Stomach smooth muscle (tissue), 2 donors: ENCODE measurements at regions not wholly inside any gene's neighbourhood (a gene's known extent, or its start where the extent isn't known, plus 50 kb on each side); places are given as distances from the start of the nearest gene placed in this dataset.

Experiments used
- H3K27ac ChIP-seq: one replicate; pipeline ENCODE4 v1.7.0; 2013; ENCODE audit warnings: mild to moderate bottlenecking, low read length, inconsistent platforms
- H3K27me3 ChIP-seq, 2 donors: one replicate each; pipeline ENCODE4 v1.7.0; 2013; ENCODE audit warnings: low read length in 2 of 2; ENCODE audit not compliant: insufficient read depth in 2 of 2, control insufficient read depth in 1 of 2
- H3K36me3 ChIP-seq, 2 donors: one replicate each; pipeline ENCODE4 v1.7.0; 2013; ENCODE audit warnings: low read length in 2 of 2; ENCODE audit not compliant: control insufficient read depth in 2 of 2, insufficient read depth in 2 of 2
- H3K4me1 ChIP-seq: one replicate; pipeline ENCODE4 v1.7.0; 2013; ENCODE audit warnings: low read length; ENCODE audit not compliant: control insufficient read depth, insufficient read depth
- H3K4me3 ChIP-seq, 2 donors: one replicate each; pipeline ENCODE4 v1.7.0; 2013; ENCODE audit warnings: low read length in 2 of 2
- H3K9ac ChIP-seq, 2 donors: one replicate each; pipeline ENCODE4 v1.7.0; 2013; ENCODE audit warnings: low read length in 2 of 2, mild to moderate bottlenecking in 1 of 2
- H3K9me3 ChIP-seq, 2 donors: one replicate each; pipeline ENCODE4 v1.7.0; 2013; ENCODE audit warnings: low read length in 2 of 2; ENCODE audit not compliant: control insufficient read depth in 2 of 2
- donor health status: healthy.
- donor health status: Pancreatic carcinoma.

- Histone ChIP-seq H3K27ac (no peak overlapping the region), H3K4me1 (peaks cover 3% of the 10 kb centered on the region), H3K9me3 (no peaks in the 10 kb centered on the region)
Observed at GRCh38 chr4:4696530-4696929, 154.7 kb upstream of the STX18 start.

DNA sequence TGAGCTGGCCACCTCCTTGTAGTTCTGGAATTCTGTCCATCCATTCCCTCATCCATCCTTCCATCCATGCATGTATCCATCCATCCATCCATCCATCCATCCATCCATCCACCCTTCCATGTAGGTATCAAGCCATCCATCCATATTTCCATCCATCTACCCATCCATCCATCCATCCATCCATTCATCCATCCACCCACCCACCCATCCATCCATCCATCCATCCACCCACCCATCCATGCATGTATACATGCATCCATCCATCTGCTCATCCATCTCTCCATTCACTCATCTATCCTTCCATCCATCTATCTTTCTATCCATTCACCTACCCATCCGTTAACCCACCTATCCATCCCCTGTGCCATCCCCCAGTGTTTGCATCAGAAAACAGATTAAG is 153.6 kb upstream of the STX18 start:
- Histone ChIP-seq H3K4me3 (no peak overlapping the region), H3K9ac (no peak overlapping the region), H3K27me3 (no peaks in the 10 kb centered on the region), H3K27ac (no peak overlapping the region), H3K4me1 (peaks cover 3% of the 10 kb centered on the region), H3K36me3 (no peaks in the 10 kb centered on the region), H3K9me3 (no peaks in the 10 kb centered on the region)

More at GRCh38 chr4:4696530-4696929, 154.7 kb upstream of the STX18 start:
- Histone ChIP-seq H3K9ac (no peak overlapping the region), H3K4me3 (no peak overlapping the region), H3K27me3 (no peaks in the 10 kb centered on the region), H3K36me3 (no peaks in the 10 kb centered on the region)

DNA sequence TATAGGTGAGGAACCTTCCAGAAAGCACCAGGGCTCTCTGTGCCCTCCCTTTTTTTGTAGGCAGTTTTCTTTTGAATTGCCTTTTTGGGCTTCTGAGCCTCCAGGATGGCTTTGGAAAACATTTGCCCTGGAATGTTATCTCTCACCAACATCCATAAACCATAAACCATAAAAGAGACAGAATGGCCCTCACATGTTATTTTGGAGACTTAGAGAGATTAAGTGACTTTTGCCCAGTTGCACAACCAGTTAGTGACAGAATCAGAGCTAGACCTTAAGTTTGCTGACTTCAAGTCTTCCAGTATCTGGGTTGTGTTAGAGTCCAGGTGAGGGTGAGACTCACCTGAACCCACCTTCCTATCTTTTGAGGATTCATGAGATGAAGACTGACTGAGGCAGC is 153.0 kb upstream of the STX18 start:
- no peaks in the 10 kb centered on the region for H3K36me3 ChIP-seq
- no peak overlapping the region for H3K27ac ChIP-seq
- no peaks in the 10 kb centered on the region for H3K9me3 ChIP-seq
- H3K4me3 ChIP-seq: no peak overlapping the region
- peaks cover 3% of the 10 kb centered on the region for H3K4me1 ChIP-seq
- no peak overlapping the region for H3K9ac ChIP-seq
- H3K27me3 ChIP-seq: no peaks in the 10 kb centered on the region

DNA sequence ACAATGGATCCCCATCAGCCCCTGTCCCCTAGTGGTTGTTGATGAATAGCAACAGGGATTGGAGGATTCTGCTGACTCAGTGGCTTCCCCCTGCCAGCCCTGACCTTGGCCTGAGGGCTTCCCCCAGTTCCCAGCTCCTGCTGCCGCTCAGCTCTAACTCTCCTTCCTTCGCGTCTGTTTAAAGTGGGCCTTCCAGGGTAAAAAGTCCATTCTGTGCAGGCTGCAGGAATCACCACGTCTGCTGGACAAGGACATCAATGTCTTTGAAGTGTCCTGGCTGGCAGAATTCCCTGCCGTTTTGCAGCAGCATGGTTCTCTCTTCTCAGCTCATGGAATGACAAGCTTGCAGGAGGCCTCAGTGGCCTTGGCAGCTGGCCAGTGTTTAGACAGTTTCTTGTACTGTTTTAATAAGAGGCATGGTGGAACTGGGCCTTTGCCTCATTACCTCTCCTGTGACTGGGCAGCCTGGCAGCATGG is 152.5 kb upstream of the STX18 start:
- Histone ChIP-seq H3K9ac (no peak overlapping the region), H3K4me1 (peaks cover 3% of the 10 kb centered on the region), H3K27ac (no peak overlapping the region), H3K27me3 (no peaks in the 10 kb centered on the region), H3K9me3 (no peaks in the 10 kb centered on the region), H3K36me3 (no peaks in the 10 kb centered on the region), H3K4me3 (no peak overlapping the region)

DNA sequence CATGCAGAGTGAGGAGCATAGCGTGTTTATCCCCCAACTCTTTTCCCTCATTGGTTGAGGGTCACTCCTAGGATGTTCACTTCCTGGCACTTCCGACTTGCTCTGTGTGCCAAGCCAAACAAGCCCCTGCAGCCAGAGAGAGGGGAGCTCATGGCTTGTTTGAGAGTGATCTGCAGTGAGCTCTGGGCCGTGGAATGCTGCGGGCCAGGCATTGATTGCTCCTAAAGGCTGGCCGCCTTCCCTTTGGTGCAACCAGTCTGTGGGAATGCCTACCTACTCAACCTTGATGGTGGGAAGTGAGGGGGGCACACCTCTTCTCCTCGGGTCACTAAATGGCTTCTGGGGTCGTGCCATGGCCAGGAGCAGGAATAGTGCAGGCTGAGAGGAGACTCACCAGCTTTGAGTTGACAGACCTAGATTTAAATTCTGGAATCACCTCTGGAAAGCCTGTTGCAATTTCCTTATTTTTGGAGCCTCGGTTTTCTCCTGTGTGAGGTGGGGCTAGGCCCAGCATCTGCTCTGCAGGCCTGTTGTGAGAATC is 152.0 kb upstream of the STX18 start:
- Histone ChIP-seq H3K4me3 (no peak overlapping the region), H3K27ac (no peak overlapping the region)

GRCh38 chr4:4693258-4693657 is 151.4 kb upstream of the STX18 start:
- no peaks in the 10 kb centered on the region for H3K9me3 ChIP-seq
- H3K9ac ChIP-seq: no peak overlapping the region
- H3K36me3 ChIP-seq: no peaks in the 10 kb centered on the region
- H3K4me3 ChIP-seq: no peak overlapping the region
- H3K27ac ChIP-seq: no peak overlapping the region
- H3K4me1 ChIP-seq: peaks cover 3% of the 10 kb centered on the region
- no peaks in the 10 kb centered on the region for H3K27me3 ChIP-seq

More for the DNA sequence above, 152.0 kb upstream of the STX18 start:
- no peak overlapping the region for H3K9ac ChIP-seq
- H3K27me3 ChIP-seq: no peaks in the 10 kb centered on the region
- peaks cover 3% of the 10 kb centered on the region for H3K4me1 ChIP-seq
- no peaks in the 10 kb centered on the region for H3K9me3 ChIP-seq
- H3K36me3 ChIP-seq: no peaks in the 10 kb centered on the region

- no peaks in the 10 kb centered on the region for H3K9me3 ChIP-seq
- H3K36me3 ChIP-seq: no peaks in the 10 kb centered on the region
- H3K27ac ChIP-seq: no peak overlapping the region
- H3K9ac ChIP-seq: no peak overlapping the region
- peaks cover 3% of the 10 kb centered on the region for H3K4me1 ChIP-seq
- no peak overlapping the region for H3K4me3 ChIP-seq
- no peaks in the 10 kb centered on the region for H3K27me3 ChIP-seq
Observed at GRCh38 chr4:4690854-4691253, 149.0 kb upstream of the STX18 start.

DNA sequence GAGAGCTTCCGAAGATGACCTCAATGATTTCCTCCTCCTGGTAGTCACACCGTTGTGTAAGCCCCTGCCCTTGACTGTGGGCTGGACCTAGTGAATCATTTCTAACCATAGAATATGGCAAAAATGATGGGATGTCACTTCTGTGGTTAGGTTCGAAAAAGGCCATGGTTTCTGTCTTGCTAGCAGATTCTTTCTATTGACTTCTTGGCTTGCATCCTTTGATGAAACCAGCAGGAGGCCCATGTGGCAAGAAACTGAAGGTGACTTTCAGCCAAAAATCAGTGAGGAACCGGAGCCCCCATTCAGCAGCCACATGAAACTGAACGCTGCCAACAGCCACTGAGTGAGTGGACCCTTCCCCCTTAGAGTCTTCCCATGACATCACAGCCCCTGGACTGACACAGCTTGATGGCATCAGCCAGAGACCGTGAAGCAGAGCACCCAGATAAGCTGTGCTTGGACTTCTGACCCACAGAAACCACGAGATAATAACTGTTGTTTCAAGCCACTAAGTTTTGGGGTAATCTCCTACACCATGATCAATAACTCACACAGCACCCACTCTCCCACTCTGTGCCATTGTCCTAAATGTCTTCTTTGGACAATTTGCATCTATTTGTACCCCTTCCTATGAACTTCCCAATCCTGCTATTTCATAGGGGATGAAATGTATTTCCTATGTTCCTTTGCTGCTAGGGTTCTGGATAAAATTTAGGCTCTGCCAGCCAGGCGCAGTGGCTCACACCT is 148.0 kb upstream of the STX18 start:
- Histone ChIP-seq H3K4me1 (peaks cover 3% of the 10 kb centered on the region), H3K9me3 (no peaks in the 10 kb centered on the region), H3K36me3 (no peaks in the 10 kb centered on the region), H3K9ac (no peak overlapping the region), H3K27me3 (no peaks in the 10 kb centered on the region), H3K27ac (no peak overlapping the region), H3K4me3 (no peak overlapping the region)

GRCh38 chr4:4687935-4688727 is 146.3 kb upstream of the STX18 start:
- Histone ChIP-seq H3K27me3 (no peaks in the 10 kb centered on the region), H3K4me3 (no peak overlapping the region), H3K4me1 (no peaks in the 10 kb centered on the region), H3K9ac (no peak overlapping the region), H3K27ac (no peak overlapping the region), H3K36me3 (no peaks in the 10 kb centered on the region), H3K9me3 (no peaks in the 10 kb centered on the region)

DNA sequence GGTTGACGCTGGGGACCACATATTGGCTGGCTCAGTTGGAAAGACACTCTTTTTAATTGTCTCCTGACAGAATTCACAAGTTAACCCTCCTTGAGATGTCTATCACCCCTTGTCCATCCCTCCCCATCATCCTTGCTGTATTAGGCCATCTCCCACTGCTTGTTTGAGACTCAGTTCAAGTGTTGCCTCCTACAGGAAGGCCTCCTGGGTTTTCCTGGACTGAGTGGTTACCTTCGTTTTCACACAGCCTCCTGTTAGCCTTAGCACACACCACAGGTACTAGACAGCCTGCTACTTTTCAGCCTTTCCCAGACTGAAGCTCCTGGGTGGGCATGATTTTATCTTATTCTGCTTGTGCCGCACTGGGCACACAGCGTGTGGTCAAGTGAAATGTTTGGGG is 145.3 kb upstream of the STX18 start:
- H3K27ac ChIP-seq: no peak overlapping the region
- no peaks in the 10 kb centered on the region for H3K27me3 ChIP-seq
- no peak overlapping the region for H3K9ac ChIP-seq
- no peak overlapping the region for H3K4me3 ChIP-seq
- H3K9me3 ChIP-seq: no peaks in the 10 kb centered on the region
- no peaks in the 10 kb centered on the region for H3K36me3 ChIP-seq
- H3K4me1 ChIP-seq: no peaks in the 10 kb centered on the region
